ENCODE measurements at regions not wholly inside any gene's neighbourhood (a gene's known extent, or its start where the extent isn't known, plus 50 kb on each side); places are given as distances from the start of the nearest gene placed in this dataset.

GRCh38 chr4:18442957-18443356, 421.4 kb upstream of the LCORL start:
- no peak for ATAC-seq
- no peak overlapping the region for H3K27ac ChIP-seq
- no peak for TF ChIP-seq CTCF (IDR thresholded peaks at IDR 0.05 in 4 of 5, conservative IDR thresholded peaks at IDR 0.05 in 1 of 5)
- TF ChIP-seq POLR2A (IDR thresholded peaks at IDR 0.05) = no peak
- DNase-seq = no peak
- no peaks in the 10 kb centered on the region for H3K27me3 ChIP-seq
- in situ Hi-C loops (cut with MboI; ENCODE audit: low sequenced_read_pairs in 4 of 4) (no loop called here), intact Hi-C loops (cut with DNase I; ENCODE audit: low total_unique reads) (no loop called here)
- no peaks in the 10 kb centered on the region for H3K4me1 ChIP-seq
- peaks cover 0 to 4% (median 0%) of the 10 kb centered on the region in 3 donors for H3K9me3 ChIP-seq
- no peaks in the 10 kb centered on the region for H3K36me3 ChIP-seq
- H3K4me3 ChIP-seq = no peak overlapping the region

- H3K4me3 ChIP-seq = no peak overlapping the region
- no peak overlapping the region for H3K27ac ChIP-seq
- in situ Hi-C loops (cut with MboI; ENCODE audit: low sequenced_read_pairs in 4 of 4) (no loop called here), intact Hi-C loops (cut with DNase I; ENCODE audit: low total_unique reads) (no loop called here)
- TF ChIP-seq CTCF (IDR thresholded peaks at IDR 0.05 in 4 of 5, conservative IDR thresholded peaks at IDR 0.05 in 1 of 5) (no peak), POLR2A (IDR thresholded peaks at IDR 0.05) (no peak)
- H3K36me3 ChIP-seq = no peaks in the 10 kb centered on the region
- peaks cover 0 to 4% (median 0%) of the 10 kb centered on the region in 3 donors for H3K9me3 ChIP-seq
- ATAC-seq = no peak
- DNase-seq = no peak
- no peaks in the 10 kb centered on the region for H3K4me1 ChIP-seq
- no peaks in the 10 kb centered on the region for H3K27me3 ChIP-seq
Measured at GRCh38 chr4:18441676-18442075, 420.1 kb upstream of the LCORL start.

GRCh38 chr4:18441203-18441590, 419.6 kb upstream of the LCORL start:
- no peaks in the 10 kb centered on the region for H3K27me3 ChIP-seq
- intact Hi-C loops (cut with DNase I; ENCODE audit: low total_unique reads) (no loop called here), in situ Hi-C loops (cut with MboI; ENCODE audit: low sequenced_read_pairs in 4 of 4) (no loop called here)
- H3K4me3 ChIP-seq = no peak overlapping the region
- no peak for DNase-seq
- no peak for ATAC-seq
- H3K36me3 ChIP-seq = no peaks in the 10 kb centered on the region
- H3K9me3 ChIP-seq = peaks cover 0 to 4% (median 0%) of the 10 kb centered on the region in 3 donors
- TF ChIP-seq POLR2A (IDR thresholded peaks at IDR 0.05) = no peak
- TF ChIP-seq CTCF (IDR thresholded peaks at IDR 0.05 in 4 of 5, conservative IDR thresholded peaks at IDR 0.05 in 1 of 5) = no peak
- H3K27ac ChIP-seq = no peak overlapping the region
- H3K4me1 ChIP-seq = no peaks in the 10 kb centered on the region

GRCh38 chr4:18440527-18441202, 419.1 kb upstream of the LCORL start:
- no peak overlapping the region for H3K27ac ChIP-seq
- no peak for DNase-seq
- ATAC-seq = no peak
- no peak for TF ChIP-seq CTCF (IDR thresholded peaks at IDR 0.05 in 4 of 5, conservative IDR thresholded peaks at IDR 0.05 in 1 of 5)
- no peak for TF ChIP-seq POLR2A (IDR thresholded peaks at IDR 0.05)
- intact Hi-C loops (cut with DNase I; ENCODE audit: low total_unique reads) = no loop called here
- H3K9me3 ChIP-seq = peaks cover 0 to 4% (median 0%) of the 10 kb centered on the region in 3 donors
- no peaks in the 10 kb centered on the region for H3K27me3 ChIP-seq
- no peaks in the 10 kb centered on the region for H3K36me3 ChIP-seq
- in situ Hi-C loops (cut with MboI; ENCODE audit: low sequenced_read_pairs in 4 of 4) = no loop called here
- no peak overlapping the region for H3K4me3 ChIP-seq
- H3K4me1 ChIP-seq = no peaks in the 10 kb centered on the region

GRCh38 chr4:18439311-18439710, 417.8 kb upstream of the LCORL start:
- Histone ChIP-seq H3K4me3 (no peak overlapping the region), H3K36me3 (no peaks in the 10 kb centered on the region), H3K27me3 (no peaks in the 10 kb centered on the region), H3K4me1 (no peaks in the 10 kb centered on the region), H3K9me3 (peaks cover 0 to 2% (median 0%) of the 10 kb centered on the region in 3 donors), H3K27ac (no peak overlapping the region)
- DNase-seq = no peak
- in situ Hi-C loops (cut with MboI; ENCODE audit: low sequenced_read_pairs in 4 of 4) (no loop called here), intact Hi-C loops (cut with DNase I; ENCODE audit: low total_unique reads) (no loop called here)
- TF ChIP-seq CTCF (IDR thresholded peaks at IDR 0.05 in 4 of 5, conservative IDR thresholded peaks at IDR 0.05 in 1 of 5) = no peak
- no peak for TF ChIP-seq POLR2A (IDR thresholded peaks at IDR 0.05)
- no peak for ATAC-seq

All from gastrocnemius medialis (tissue), 4 donors.